AG09309 (cell line): ENCODE measurements at regions not wholly inside any gene's neighbourhood (a gene's known extent, or its start where the extent isn't known, plus 50 kb on each side); places are given as distances from the start of the nearest gene placed in this dataset.

Source experiments
- DNase-seq: peaks from one replicate; pipeline ENCODE4 v3.0.0-alpha.2; 2010; ENCODE audit warnings: low read depth
- H3K4me3 ChIP-seq: 2 replicates; pipeline ENCODE4 v1.5.1; 2011; ENCODE audit warnings: mild to moderate bottlenecking, low read depth, low read length, moderate library complexity; ENCODE audit not compliant: control insufficient read depth
- TF ChIP-seq, protein P1 (sequence below): IDR thresholded peaks from 2 replicates; pipeline ENCODE4 v1.5.1; 2011; ENCODE audit warnings: mild to moderate bottlenecking, low read depth, low read length, inconsistent platforms; ENCODE audit not compliant: insufficient read depth, control insufficient read depth; ENCODE audit errors: missing control alignments

- TF ChIP-seq, protein P1, sequence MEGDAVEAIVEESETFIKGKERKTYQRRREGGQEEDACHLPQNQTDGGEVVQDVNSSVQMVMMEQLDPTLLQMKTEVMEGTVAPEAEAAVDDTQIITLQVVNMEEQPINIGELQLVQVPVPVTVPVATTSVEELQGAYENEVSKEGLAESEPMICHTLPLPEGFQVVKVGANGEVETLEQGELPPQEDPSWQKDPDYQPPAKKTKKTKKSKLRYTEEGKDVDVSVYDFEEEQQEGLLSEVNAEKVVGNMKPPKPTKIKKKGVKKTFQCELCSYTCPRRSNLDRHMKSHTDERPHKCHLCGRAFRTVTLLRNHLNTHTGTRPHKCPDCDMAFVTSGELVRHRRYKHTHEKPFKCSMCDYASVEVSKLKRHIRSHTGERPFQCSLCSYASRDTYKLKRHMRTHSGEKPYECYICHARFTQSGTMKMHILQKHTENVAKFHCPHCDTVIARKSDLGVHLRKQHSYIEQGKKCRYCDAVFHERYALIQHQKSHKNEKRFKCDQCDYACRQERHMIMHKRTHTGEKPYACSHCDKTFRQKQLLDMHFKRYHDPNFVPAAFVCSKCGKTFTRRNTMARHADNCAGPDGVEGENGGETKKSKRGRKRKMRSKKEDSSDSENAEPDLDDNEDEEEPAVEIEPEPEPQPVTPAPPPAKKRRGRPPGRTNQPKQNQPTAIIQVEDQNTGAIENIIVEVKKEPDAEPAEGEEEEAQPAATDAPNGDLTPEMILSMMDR = no peak
- no peak overlapping the region for H3K4me3 ChIP-seq
- no peak for DNase-seq
Observed at GRCh38 chr2:62283147-62283546, 87.2 kb downstream of the B3GNT2 start.

DNA sequence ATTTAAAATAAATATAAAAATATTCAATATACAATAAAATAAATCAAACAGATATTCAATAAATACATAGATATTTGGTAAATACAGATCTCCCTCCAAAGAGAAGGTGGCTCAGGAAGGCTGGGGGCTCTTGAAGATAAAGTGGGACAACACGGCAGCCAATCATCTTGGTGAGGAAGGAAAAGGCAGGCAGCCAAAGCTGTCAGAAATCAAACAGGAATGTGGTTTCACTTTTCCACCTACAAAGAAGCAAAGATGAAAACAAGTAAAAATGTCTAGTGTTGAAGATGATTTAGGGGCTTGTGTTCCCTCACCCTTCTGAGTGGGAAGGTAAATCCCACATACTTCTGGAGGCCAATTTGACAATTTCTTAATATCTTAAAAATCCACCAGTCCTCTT, 85.7 kb downstream of the B3GNT2 start:
- TF ChIP-seq, protein P1 = no peak
- DNase-seq = no peak
- no peak overlapping the region for H3K4me3 ChIP-seq

GRCh38 chr2:62277688-62278087, 81.8 kb downstream of the B3GNT2 start:
- TF ChIP-seq, protein P1 = no peak

More at GRCh38 chr2:62277688-62278087, 81.8 kb downstream of the B3GNT2 start:
- H3K4me3 ChIP-seq = no peak overlapping the region
- no peak for DNase-seq
